Activated CD4-positive, alpha-beta memory T cell treated with anti-CD3 and anti-CD28 coated beads, Interleukin-2, amount 10 ng/mL, durations not matched to agents 7 days and 5 days (primary cell): ENCODE measurements at regions not wholly inside any gene's neighbourhood (a gene's known extent, or its start where the extent isn't known, plus 50 kb on each side); places are given as distances from the start of the nearest gene placed in this dataset.

Experiments
- CTCF ChIA-PET: fragments of 350-600 bp; sonication (Branson Sonifier 250); formaldehyde crosslinking; loops from one replicate; lab custom pipeline; 2021; ENCODE audit warnings: antibody characterized with exemption, inconsistent platforms; lab: Charles Lee
- POLR2A ChIA-PET: fragments of 350-600 bp; sonication (Branson Sonifier 250); formaldehyde crosslinking; loops from one replicate; lab custom pipeline; 2021; ENCODE audit warnings: antibody characterized with exemption; lab: Charles Lee
- DNase-seq: peaks from one replicate; pipeline ENCODE4 v3.0.0-alpha.2; 2020
- H3K27ac Mint-ChIP-seq: one replicate; pipeline ENCODE4 v1.8.0; 2021; ENCODE audit warnings: mild to moderate bottlenecking, mixed read lengths
- H3K27me3 Mint-ChIP-seq: one replicate; pipeline ENCODE4 v1.8.0; 2021; ENCODE audit warnings: mixed read lengths
- H3K36me3 Mint-ChIP-seq: one replicate; pipeline ENCODE4 v1.8.0; 2021; ENCODE audit warnings: low read depth, mixed read lengths
- H3K4me1 Mint-ChIP-seq: one replicate; pipeline ENCODE4 v1.8.0; 2021; ENCODE audit warnings: mixed read lengths
- H3K4me3 Mint-ChIP-seq: one replicate; pipeline ENCODE4 v1.8.0; 2021; ENCODE audit warnings: mild to moderate bottlenecking, mixed read lengths
- H3K9me3 Mint-ChIP-seq: one replicate; pipeline ENCODE4 v1.8.0; 2021; ENCODE audit warnings: mixed read lengths

GRCh38 chr2:71887196-71887595 lies 260.5 kb downstream of the CYP26B1 start:
- no peaks in the 10 kb centered on the region for H3K4me1 Mint-ChIP-seq
- peaks cover 3% of the 10 kb centered on the region for H3K27me3 Mint-ChIP-seq
- no peak overlapping the region for H3K4me3 Mint-ChIP-seq
- H3K27ac Mint-ChIP-seq, result no peak overlapping the region
- DNase-seq, result no peak
- ChIA-PET CTCF (no interaction called here), POLR2A (no interaction called here)
- H3K36me3 Mint-ChIP-seq, result no peaks in the 10 kb centered on the region
- H3K9me3 Mint-ChIP-seq, result no peaks in the 10 kb centered on the region

GRCh38 chr2:71886241-71886640 lies 261.4 kb downstream of the CYP26B1 start:
- CTCF ChIA-PET, result no interaction called here
- DNase-seq, result no peak
- Mint-ChIP-seq H3K9me3 (no peaks in the 10 kb centered on the region), H3K4me1 (no peaks in the 10 kb centered on the region), H3K27me3 (peaks cover 3% of the 10 kb centered on the region), H3K36me3 (no peaks in the 10 kb centered on the region), H3K4me3 (no peak overlapping the region), H3K27ac (no peak overlapping the region)
- POLR2A ChIA-PET, result no interaction called here

- H3K9me3 Mint-ChIP-seq, result no peaks in the 10 kb centered on the region
- no peak for DNase-seq
- POLR2A ChIA-PET, result no interaction called here
- H3K27me3 Mint-ChIP-seq, result no peaks in the 10 kb centered on the region
- H3K27ac Mint-ChIP-seq, result no peak overlapping the region
- CTCF ChIA-PET, result no interaction called here
- H3K36me3 Mint-ChIP-seq, result no peaks in the 10 kb centered on the region
- no peaks in the 10 kb centered on the region for H3K4me1 Mint-ChIP-seq
- H3K4me3 Mint-ChIP-seq, result no peak overlapping the region
Observed at GRCh38 chr2:71884303-71885042, 263.2 kb downstream of the CYP26B1 start.

DNA sequence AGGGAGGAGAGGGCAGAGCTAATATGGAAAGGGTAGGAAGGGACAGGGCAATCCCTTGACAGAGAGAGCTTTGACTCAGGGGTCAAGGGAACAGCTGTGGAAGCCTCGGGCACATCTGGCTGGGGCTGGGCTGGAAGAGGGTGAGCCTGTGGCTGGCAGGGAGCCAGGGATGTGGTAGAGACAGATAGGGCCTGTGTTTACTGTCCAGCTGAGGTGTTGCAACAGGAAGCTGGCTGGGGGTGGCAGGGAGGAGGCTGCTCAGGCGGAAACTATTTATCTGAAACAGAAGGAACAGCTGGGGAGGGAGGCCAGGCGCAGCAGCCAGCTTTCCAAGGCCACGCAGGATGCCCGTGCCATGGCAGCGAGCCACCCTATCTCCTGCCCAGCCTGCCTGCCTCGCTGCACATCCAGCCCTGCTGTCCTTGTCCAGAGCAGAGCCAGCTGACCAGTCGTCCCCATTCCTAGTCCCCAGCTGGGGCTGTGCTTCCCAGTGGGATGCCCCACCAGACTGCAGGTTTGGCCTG lies 264.7 kb downstream of the CYP26B1 start:
- Mint-ChIP-seq H3K9me3 (no peaks in the 10 kb centered on the region), H3K4me3 (no peak overlapping the region), H3K36me3 (no peaks in the 10 kb centered on the region), H3K4me1 (no peaks in the 10 kb centered on the region), H3K27ac (no peak overlapping the region), H3K27me3 (no peaks in the 10 kb centered on the region)
- DNase-seq, result no peak
- CTCF ChIA-PET, result no interaction called here
- POLR2A ChIA-PET, result no interaction called here

- CTCF ChIA-PET, result no interaction called here
Observed at GRCh38 chr2:71882236-71882946, 265.3 kb downstream of the CYP26B1 start.

DNA sequence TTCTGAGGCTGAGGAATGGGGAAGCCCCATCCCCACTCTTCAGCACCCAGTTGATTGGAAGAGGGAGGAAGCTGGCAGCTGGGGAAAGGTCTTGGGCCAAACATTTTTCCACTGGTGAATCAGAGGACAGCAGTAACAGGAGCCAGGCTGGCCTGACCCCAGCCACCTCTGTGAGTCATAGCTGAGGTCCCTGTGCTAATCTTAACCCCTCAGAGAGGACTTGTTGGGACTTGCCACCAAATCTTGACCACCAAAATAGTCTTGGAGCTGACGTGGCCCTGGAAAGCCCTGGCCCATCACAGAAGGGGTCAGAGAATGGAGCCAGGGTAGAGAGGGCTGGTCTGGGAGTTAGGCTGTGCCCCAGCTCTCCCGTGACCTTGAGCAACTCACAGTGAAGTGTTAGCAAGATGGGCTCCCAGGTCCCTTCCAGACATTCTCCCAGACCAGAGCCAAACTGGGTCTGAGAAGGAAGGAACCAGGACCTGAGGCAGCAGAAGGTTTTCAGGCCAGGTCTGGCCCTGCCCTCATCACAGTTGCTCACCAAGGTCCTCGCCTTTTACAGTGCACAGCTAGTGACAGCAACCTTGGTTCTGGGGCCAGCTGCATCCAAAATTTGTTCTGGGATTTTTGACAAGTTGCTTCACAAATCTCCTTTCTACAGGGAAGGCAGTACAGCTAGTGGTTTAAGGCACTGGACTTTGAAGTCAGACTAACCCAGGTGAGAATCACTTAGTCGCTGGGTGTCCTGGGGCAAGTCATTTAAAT lies 266.6 kb downstream of the CYP26B1 start:
- Mint-ChIP-seq H3K9me3 (no peaks in the 10 kb centered on the region), H3K27me3 (no peaks in the 10 kb centered on the region), H3K4me1 (no peaks in the 10 kb centered on the region), H3K36me3 (no peaks in the 10 kb centered on the region), H3K27ac (no peak overlapping the region), H3K4me3 (no peak overlapping the region)
- ChIA-PET CTCF (no interaction called here), POLR2A (no interaction called here)
- no peak for DNase-seq

More at GRCh38 chr2:71882236-71882946, 265.3 kb downstream of the CYP26B1 start:
- no peaks in the 10 kb centered on the region for H3K4me1 Mint-ChIP-seq
- H3K36me3 Mint-ChIP-seq, result no peaks in the 10 kb centered on the region
- H3K27me3 Mint-ChIP-seq, result no peaks in the 10 kb centered on the region
- H3K27ac Mint-ChIP-seq, result no peak overlapping the region
- no peaks in the 10 kb centered on the region for H3K9me3 Mint-ChIP-seq
- POLR2A ChIA-PET, result no interaction called here
- DNase-seq, result no peak
- H3K4me3 Mint-ChIP-seq, result no peak overlapping the region

DNA sequence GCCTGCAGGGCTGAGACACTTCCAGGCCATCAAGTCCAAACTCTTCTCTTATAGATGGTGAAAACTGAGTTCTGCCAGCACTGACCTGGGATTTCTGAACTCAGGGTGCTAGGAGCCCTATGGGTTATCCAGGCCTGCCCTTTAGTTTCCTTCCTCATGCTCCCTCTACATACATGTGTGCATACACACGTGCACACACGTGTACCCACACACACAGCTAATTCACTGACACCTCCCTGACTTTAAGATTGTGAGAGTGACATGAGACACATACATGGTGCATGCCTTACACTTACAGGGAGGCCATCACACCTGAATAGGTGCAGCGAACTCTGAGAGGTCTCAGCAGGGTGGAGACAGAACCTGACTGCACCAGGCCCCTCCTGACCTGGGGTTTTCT lies 267.4 kb downstream of the CYP26B1 start:
- ChIA-PET POLR2A (no interaction called here), CTCF (no interaction called here)
- no peaks in the 10 kb centered on the region for H3K4me1 Mint-ChIP-seq
- H3K36me3 Mint-ChIP-seq, result no peaks in the 10 kb centered on the region
- no peak overlapping the region for H3K27ac Mint-ChIP-seq
- DNase-seq, result no peak
- no peak overlapping the region for H3K4me3 Mint-ChIP-seq
- H3K9me3 Mint-ChIP-seq, result no peaks in the 10 kb centered on the region
- no peaks in the 10 kb centered on the region for H3K27me3 Mint-ChIP-seq

- ChIA-PET POLR2A (no interaction called here), CTCF (no interaction called here)
- no peak overlapping the region for H3K27ac Mint-ChIP-seq
- no peaks in the 10 kb centered on the region for H3K36me3 Mint-ChIP-seq
- H3K9me3 Mint-ChIP-seq, result no peaks in the 10 kb centered on the region
- H3K27me3 Mint-ChIP-seq, result no peaks in the 10 kb centered on the region
- no peak for DNase-seq
- H3K4me1 Mint-ChIP-seq, result no peaks in the 10 kb centered on the region
- H3K4me3 Mint-ChIP-seq, result no peak overlapping the region
Observed at GRCh38 chr2:71879509-71880184, 268.0 kb downstream of the CYP26B1 start.

DNA sequence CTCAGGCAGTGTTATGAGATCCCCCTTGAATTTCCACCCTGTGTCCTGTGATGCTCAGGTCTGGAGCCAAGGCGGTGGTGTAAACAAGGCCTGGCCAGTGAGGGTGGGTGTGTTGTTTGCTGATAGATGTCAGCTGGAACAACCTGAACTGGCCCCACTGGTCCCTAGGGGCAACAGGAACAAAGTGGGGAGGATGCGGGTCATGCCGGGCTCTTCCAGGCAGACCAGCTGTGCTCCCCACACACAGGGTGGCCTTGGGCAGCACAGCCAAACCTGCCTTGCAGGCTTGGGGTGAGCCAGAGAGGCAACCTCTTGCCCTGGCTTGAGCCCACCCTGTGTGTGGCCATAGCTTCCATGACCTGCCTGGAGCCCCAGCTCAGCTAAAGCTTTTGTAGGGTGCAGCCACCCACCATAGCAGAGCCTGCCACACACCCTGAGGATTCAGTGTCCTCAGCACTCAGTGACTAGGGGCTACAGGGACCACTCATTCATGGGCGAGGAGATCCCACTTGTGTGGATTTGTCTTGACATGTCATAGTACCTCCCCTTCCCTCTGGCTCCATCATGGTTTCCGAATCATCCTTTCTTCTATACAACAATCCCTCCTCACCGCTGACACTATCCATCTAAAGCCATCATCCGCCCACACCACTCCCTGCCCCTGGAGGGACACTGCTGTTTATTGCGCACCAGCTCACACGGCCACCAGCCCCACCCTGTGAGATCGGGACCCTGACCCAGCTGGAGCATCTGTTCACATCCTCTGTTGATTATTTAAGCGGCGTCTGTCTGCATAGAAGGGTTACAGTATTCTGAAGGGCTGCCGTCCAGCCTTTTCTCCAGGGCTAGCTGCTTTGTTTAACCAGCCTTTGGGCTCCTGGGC lies 268.8 kb downstream of the CYP26B1 start:
- no peak for DNase-seq
- no peaks in the 10 kb centered on the region for H3K9me3 Mint-ChIP-seq
- H3K27me3 Mint-ChIP-seq, result no peaks in the 10 kb centered on the region
- CTCF ChIA-PET, result no interaction called here
- H3K36me3 Mint-ChIP-seq, result no peaks in the 10 kb centered on the region
- no peak overlapping the region for H3K4me3 Mint-ChIP-seq
- H3K27ac Mint-ChIP-seq, result no peak overlapping the region
- no peaks in the 10 kb centered on the region for H3K4me1 Mint-ChIP-seq
- POLR2A ChIA-PET, result no interaction called here

DNA sequence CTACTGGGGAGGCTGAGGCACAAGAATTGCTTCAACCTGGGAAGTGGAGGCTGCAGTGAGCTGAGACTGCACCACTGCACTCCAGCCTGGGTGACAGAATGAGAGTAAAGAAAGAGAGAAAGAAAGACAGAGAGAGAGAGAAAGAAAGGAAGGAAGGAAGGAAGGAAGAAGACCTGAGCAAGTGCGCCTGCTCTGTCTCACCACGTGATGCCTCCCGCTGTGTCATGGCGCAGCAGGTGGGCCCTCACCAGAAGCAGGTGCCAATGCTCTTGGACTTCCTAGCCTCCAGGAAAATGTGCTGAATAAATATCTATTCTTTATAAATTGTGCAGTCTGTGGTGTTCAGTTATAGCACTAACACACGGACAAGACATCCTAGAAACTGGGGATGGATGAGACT lies 270.0 kb downstream of the CYP26B1 start:
- H3K9me3 Mint-ChIP-seq, result no peaks in the 10 kb centered on the region
- no peak overlapping the region for H3K27ac Mint-ChIP-seq
- POLR2A ChIA-PET, result no interaction called here
- no peak for DNase-seq
- no peaks in the 10 kb centered on the region for H3K4me1 Mint-ChIP-seq
- CTCF ChIA-PET, result no interaction called here
- H3K36me3 Mint-ChIP-seq, result no peaks in the 10 kb centered on the region
- H3K4me3 Mint-ChIP-seq, result no peak overlapping the region
- H3K27me3 Mint-ChIP-seq, result no peaks in the 10 kb centered on the region

DNA sequence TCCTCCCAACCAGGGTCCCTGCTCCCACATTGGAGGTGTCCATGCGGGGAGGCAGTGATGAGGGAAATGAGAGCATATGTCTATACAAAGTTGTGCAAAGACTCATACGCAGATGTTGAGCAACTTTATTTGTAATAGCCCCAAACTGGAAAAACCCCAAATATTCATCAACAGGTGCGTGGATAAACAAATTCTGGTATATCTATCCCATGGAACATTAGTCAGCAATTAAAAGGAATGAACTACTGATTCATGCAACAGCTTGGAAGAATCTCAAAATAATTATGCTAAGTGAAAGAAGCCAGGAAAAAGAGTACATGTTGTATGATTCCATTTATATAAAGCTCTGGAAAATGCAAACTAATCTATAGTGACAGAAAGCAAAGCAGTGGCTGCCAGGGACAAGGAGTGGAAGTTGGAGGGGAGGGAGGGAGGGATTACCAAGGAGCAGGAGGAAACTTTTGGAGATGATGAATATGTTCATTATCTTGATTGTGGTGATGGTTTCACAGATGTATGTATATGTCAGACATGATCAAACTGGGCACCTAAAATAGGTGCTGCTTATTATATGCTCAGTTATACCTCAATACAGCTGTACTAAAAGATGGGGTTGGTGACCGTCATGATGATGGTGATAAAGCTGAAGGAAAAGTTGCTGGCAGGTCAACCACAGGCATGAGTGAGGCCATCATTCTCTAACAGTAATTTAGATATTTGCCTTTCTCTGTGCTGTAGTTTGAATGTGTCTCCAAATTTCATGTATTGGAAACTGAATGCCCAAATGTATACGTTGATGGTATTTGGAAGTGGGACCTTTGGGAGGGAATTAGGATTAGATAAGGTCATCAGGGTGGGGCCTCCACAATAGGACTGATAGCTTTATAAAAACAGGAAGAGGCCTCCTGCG lies 270.9 kb downstream of the CYP26B1 start:
- no peak overlapping the region for H3K4me3 Mint-ChIP-seq
- ChIA-PET POLR2A (no interaction called here), CTCF (no interaction called here)
- no peaks in the 10 kb centered on the region for H3K9me3 Mint-ChIP-seq
- no peak for DNase-seq
- no peaks in the 10 kb centered on the region for H3K4me1 Mint-ChIP-seq
- H3K27me3 Mint-ChIP-seq, result no peaks in the 10 kb centered on the region
- H3K27ac Mint-ChIP-seq, result no peak overlapping the region
- no peaks in the 10 kb centered on the region for H3K36me3 Mint-ChIP-seq
